ENCODE measurements at regions not wholly inside any gene's neighbourhood (a gene's known extent, or its start where the extent isn't known, plus 50 kb on each side); places are given as distances from the start of the nearest gene placed in this dataset.
"Not testable (repeated sequence)": the region's sequence is repeated elsewhere in the genome, so short reads cannot be mapped to it uniquely, and the experiment has no call there.

GRCh38 chr3:139113993-139114375 is 69.3 kb upstream of the PRR23C start:
- no peak for DNase-seq (ENCODE audit: low read depth in 2 of 2)

- not testable (repeated sequence) for DNase-seq (ENCODE audit: low read depth in 2 of 2)
These were observed 71.9 kb upstream of the PRR23C start for GRCh38 chr3:139116631-139117030.

GRCh38 chr3:139117136-139117675 is 72.5 kb upstream of the PRR23C start:
- no peak for DNase-seq (ENCODE audit: low read depth in 2 of 2)

- DNase-seq (ENCODE audit: low read depth in 2 of 2): no peak
These were observed 73.4 kb upstream of the PRR23C start for GRCh38 chr3:139117883-139118760.

DNA sequence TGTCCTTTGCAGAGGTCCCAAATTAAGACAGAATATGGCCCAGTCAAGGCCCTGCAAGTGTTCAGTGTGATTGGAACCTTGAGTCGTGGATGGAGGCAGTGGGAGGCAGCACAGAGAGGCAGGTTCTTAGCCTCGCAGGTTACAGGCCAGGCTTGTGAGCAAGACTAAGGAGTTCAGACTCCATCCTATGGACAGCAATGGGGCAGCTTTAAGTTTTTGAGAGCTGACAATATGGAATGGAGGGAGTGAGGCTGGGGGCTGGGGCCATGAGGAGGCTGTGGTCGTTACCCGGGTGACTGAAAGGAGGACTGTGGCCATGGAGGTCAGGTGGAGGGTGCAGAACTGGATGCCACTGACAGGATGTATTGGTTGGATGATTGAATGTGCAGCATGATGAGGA is 74.1 kb upstream of the PRR23C start:
- no peak for DNase-seq (ENCODE audit: low read depth in 2 of 2)

GRCh38 chr3:139119331-139120025 is 74.8 kb upstream of the PRR23C start:
- no peak for DNase-seq (ENCODE audit: low read depth in 2 of 2)

DNA sequence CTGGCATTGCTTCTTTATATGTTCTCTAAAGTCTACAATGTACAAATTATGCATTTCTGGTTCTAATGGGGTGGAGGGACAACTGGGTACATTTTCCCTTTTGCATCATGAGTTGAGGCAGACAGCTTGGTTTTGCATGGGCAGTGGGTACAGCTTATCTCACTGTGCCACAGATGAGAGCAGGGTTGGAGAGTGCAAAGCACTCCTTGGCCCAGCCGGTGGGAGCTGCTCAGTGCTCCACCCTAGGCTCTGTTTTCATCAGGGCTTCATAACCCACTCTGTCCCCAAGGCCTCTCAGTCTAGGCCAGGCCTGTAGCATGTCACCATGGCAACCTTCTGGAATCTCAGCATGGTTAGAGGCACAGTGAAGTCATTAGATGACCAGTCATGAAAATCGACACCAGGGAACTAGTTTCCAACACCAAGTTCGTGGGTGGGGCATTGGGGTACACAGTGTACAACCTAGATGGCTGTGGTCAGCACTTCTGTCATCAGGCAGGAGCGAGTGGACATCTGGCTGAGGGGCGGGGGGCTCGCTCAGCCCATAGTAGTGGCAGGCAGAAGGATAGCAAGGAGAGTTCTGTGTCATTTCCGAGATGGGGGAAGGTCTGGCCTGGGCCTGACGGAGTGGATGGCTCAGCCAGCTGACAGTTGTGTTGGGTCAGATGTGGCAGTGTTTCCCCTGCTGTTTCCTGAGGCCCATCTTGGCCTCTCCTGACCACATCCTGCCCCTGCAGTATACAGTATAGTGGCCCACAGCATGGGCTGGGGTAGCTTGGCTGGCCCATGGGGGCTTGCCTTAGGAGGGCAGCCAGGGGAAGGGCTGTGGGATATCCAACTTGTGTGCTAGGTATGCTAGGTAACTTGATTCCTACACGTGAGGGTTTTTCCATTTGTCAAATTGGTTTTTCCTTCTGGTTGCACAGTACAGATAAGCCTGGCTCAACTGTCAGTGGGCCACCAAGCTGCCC is 75.7 kb upstream of the PRR23C start:
- no peak for DNase-seq (ENCODE audit: low read depth in 2 of 2)

DNA sequence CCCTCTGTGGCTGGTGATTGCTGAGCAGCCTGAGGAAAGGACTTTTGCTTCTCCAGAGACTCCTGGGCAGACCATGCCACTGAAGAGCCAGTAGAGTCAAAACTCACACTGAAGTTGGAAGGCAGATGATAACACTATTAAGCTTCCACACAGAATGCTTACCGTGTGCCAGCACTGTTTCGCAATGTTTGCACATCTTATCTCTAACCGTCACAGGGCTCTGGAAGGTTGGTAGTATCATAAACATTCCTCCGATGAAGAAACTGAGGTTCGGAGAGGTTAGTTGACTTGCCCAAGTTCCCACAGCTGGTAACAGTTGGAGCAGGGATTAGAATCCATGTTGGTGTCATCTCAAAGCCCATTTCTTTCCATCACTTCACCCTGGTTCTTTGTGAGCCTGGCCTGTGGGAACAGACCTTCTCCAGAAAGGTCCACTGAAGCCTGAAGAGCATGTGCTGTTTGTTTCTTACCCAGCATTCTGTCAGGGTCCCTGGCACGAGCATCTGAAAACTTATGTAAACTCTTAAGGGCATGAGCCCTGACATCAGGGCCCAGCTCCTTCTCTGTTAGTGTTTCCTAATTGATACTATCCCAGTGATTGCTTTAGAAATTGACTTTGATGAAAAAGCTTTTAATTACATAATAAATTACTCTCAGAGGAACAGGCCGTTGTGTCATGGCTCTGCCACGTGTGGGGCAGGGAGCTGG is 77.0 kb upstream of the PRR23C start:
- DNase-seq (ENCODE audit: low read depth in 2 of 2): no peak

- no peak for DNase-seq (ENCODE audit: low read depth in 2 of 2)
These were observed 77.5 kb upstream of the PRR23C start for GRCh38 chr3:139122221-139122581.

DNA sequence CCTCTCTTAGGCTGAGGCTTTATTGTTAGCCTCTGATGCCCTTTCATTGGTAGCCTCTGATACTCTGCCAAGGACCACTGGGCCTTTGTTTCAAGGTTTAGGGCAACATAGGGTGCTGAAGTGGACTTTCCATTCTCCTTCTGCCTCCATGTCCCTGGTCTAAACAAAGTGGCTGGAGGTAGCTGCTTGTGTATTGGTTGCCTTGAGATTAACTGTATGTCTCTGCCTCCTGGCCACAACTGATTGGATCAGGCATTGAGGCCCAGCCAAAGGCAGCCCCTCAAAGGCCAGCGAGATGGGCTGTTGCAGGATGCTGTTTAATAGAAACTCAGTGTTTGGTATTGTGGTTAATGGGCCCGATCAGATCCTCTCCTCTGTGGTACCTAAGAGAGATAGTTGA is 77.9 kb upstream of the PRR23C start:
- no peak for DNase-seq (ENCODE audit: low read depth in 2 of 2)

- DNase-seq (ENCODE audit: low read depth in 2 of 2): no peak
These were observed 78.8 kb upstream of the PRR23C start for GRCh38 chr3:139123377-139124095.

DNA sequence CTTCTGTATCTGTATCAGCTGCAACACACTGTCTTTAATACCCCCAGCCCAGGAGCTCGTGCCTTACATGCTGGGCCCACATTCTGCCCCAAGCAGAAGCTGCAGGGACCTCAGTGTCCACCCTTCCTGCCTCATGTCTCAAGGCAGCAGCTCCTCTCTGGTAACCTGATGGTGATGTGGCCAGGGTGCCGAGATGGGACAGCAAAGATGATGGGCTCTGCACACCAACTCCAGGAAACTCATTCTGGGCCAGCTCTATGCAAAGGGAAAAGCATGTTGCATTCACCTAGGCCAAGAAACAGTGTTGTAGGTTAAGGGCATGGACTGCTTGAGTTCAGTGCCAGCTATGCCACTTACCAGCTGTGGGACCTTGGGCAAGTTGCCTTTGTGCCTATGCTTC is 79.5 kb upstream of the PRR23C start:
- no peak for DNase-seq (ENCODE audit: low read depth in 2 of 2)

DNA sequence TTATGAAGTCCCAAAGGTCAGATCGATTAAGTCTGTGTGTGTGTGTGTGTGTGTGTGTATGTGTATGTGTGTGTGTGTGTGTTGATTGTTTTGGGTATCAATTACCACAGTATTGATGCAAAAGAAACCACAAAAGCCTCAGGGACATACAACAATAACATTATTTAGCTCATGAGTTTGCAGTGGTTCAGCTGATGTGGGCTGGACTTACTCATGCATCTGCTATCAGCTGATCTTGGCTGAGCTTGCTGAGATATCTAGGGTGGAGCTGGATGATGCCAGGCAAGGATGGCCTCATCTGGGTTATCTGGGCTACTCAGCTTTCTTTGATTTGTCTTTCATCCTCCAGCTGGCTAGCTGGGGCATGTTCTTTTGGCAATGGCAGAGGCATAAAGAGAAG is 82.4 kb upstream of the PRR23C start:
- no peak for DNase-seq (ENCODE audit: low read depth in 2 of 2)

DNA sequence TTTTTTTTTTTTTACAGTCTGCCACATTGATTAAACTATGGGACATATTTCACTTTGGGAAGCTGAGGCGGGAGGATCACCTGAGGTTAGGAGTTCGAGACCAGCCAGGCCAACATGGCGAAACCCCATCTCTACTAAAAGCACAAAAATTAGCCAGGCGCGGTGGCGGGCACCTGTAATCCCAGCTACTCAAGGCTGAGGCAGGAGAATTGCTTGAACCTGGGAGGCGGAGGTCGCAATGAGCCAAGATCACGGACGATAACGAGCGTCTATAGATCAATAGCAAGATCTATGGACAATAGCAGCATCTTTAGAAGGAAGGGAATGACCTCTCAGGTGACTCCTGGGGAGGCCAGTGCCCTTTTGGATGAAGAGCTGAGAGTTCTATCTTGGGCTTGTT is 82.9 kb upstream of the PRR23C start:
- not testable (repeated sequence) for DNase-seq (ENCODE audit: low read depth in 2 of 2)

DNA sequence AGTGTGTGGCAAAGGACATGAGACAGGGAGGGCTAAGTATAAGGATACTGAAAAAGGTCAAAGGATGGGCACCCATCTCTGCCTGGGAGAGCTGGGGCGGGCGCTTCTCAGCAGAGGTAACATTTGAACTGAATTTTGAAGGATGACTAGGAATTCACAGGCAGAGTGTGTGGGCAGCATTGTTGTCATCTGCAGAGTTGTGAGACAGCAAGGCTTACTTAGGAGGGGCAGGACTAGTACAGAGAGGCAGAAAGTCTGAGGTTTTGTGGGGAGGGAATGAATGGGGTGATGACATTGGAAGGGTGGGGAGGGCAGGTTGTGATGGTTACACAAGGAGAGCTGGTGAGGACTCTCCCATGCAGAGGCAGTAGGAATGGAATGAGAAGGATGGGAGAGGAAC is 84.1 kb upstream of the PRR23C start:
- no peak for DNase-seq (ENCODE audit: low read depth in 2 of 2)

DNA sequence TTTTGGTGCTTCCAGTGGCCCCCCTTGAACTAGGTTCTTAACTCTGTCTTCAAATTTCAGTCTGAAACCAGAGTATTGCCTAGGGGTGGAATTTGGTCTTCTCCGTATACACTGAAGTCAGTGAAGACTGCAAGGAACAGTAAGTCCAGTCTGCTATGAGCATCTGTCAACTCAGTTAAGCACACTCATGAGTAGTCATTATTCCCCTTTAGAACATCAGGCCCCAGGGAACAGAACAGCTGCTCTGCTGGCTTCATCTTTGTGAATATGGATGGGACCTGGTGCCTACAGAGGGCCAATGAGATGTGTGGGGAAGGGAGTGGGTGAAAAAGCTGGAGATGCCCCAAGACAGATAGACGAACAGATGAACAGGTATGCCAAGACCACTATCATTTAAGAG is 85.2 kb upstream of the PRR23C start:
- no peak for DNase-seq (ENCODE audit: low read depth in 2 of 2)

DNA sequence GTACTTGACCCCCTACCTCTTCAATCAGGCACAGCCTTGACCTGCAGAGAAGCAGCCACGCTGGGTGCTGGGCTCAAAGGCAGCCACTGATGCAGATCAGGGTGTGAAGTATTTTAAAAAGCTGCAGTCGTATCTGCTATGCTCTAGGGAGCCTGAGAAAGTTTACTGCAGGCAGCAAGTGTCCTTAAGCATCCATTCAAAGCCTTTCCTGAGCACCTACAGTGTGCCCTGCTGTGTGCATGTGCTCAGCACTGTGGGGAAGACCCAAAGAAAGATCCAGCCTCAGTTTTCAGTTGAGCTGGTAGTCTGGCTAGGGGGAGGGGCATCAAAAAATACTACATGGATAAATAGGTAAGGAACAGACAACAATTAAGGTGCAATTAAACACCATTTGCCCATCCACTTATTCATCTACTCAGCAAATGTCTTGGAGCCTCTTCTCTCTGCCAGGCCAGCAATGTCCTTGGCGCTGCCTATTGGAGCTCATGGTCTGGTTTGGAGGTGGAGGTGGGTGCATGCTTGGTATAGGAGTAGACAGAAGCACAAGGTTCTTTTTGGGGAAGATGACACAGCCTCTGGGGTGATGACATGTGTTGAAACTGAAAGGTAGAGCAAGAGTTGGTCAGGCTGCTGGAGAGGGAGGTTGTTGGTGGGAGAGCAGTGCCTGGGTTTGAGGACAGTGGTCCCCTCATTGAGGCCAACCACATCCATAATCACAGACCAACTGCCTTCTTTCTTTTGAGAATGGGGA is 85.9 kb upstream of the PRR23C start:
- no peak for DNase-seq (ENCODE audit: low read depth in 2 of 2)

DNA sequence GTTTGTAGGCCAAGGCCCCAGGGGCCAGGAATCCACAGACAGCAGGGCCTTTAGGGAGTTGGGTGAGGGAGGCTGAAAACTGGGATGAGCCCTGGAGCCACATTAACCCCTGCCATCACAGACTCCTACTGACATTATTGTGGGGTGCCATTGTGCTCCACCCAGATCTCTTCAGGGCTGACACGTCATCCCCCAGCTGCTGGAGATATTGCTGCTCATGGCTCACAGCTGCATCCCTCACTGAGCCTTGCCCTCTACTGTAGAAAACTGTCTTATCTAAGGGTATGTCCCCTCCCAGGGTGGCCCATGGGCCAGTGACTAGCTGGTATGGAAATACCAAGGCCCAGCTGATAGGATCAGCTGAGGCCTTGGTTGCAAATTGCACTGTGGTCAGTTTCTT is 87.3 kb upstream of the PRR23C start:
- no peak for DNase-seq (ENCODE audit: low read depth in 2 of 2)

GRCh38 chr3:139132976-139133375 is 88.3 kb upstream of the PRR23C start:
- no peak for DNase-seq (ENCODE audit: low read depth in 2 of 2)

All from activated CD8-positive, alpha-beta memory T cell treated with anti-CD3 and anti-CD28 coated beads for 4 hours (primary cell).